ENCODE measurements at regions not wholly inside any gene's neighbourhood (a gene's known extent, or its start where the extent isn't known, plus 50 kb on each side); places are given as distances from the start of the nearest gene placed in this dataset.

DNA sequence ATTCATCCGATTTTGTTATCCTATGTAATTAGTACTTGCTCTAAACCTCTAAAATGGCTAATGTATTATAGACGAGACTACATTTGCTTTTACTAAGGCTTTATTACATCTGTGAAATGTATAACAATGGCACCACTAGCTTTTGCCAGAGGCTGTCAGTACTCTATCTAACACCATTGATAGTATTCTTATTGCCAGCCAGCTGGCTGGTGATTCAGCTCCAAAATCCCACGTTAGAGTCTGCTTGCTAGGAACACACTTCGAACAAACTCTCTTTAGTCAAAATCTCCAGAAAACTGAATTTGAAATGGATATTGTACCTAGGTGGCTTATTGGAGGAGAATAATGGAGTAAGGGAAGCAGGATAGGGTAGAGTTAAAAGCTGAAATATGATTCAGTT lies 839.2 kb downstream of the SLC6A15 start:
- Histone ChIP-seq H4K5ac (ENCODE audit: low read length) (no peak overlapping the region), H3K79me2 (ENCODE audit: control insufficient read depth, insufficient read depth, low read length) (no peaks in the 10 kb centered on the region), H3K56ac (ENCODE audit: low read length) (no peak overlapping the region), H3K23ac (ENCODE audit: low read length) (no peak overlapping the region), H4K8ac (ENCODE audit: low read depth, low read length) (no peak overlapping the region), H3K18ac (ENCODE audit: low read length) (no peak overlapping the region), H3K4me1 (ENCODE audit: control insufficient read depth, low read depth, low read length) (no peaks in the 10 kb centered on the region), H3K4ac (ENCODE audit: low read depth, low read length) (no peak overlapping the region), H3K4me2 (ENCODE audit: low read length) (no peak overlapping the region), H2BK5ac (ENCODE audit: low read length) (no peak overlapping the region), H2BK120ac (ENCODE audit: low read depth, low read length) (no peak overlapping the region), H3K27me3 (ENCODE audit: insufficient read depth, low read length, poor library complexity) (no peaks in the 10 kb centered on the region), H2AK5ac (ENCODE audit: low read length) (no peak overlapping the region), H3K27ac (ENCODE audit: low read depth, low read length) (no peak overlapping the region), H2BK15ac (replicated peaks; ENCODE audit: low read depth) (no peak overlapping the region), H3K4me3 (ENCODE audit: low read length) (no peak overlapping the region), H3K79me1 (ENCODE audit: low read length) (no peaks in the 10 kb centered on the region), H3K36me3 (ENCODE audit: control insufficient read depth, insufficient read depth, low read length) (no peaks in the 10 kb centered on the region), H3K9ac (ENCODE audit: low read length) (no peak overlapping the region)
- no CpG with 5 or more reads among the region's 4 CpGs for WGBS (ENCODE audit: extremely low coverage, insufficient coverage, low lambda C conversion rate)
- no peak for DNase-seq

DNA sequence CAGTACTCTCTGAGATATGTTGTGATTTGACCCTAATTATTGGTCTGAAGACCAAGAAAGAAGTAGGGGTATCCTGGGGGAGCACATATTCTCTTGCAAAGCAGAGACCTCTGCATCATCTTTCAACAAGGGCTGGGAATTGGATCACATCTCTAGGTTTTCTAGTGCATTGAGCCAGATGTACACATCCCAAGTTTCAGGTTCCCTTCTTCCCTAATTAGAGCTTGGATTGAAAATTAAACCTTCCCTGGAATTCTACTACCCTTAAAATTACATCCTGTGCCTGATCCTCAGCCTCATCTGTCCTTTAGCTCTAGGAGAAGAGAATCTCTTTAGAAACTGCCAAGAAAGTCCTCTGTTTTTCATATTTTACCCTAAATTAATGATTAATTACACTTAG lies 839.6 kb downstream of the SLC6A15 start:
- H3K27ac ChIP-seq (ENCODE audit: low read depth, low read length) = no peak overlapping the region
- no peak overlapping the region for H3K4ac ChIP-seq (ENCODE audit: low read depth, low read length)
- H3K9ac ChIP-seq (ENCODE audit: low read length) = no peak overlapping the region
- H3K4me1 ChIP-seq (ENCODE audit: control insufficient read depth, low read depth, low read length) = no peaks in the 10 kb centered on the region
- no peak overlapping the region for H3K56ac ChIP-seq (ENCODE audit: low read length)
- no peak overlapping the region for H2BK15ac ChIP-seq (replicated peaks; ENCODE audit: low read depth)
- no peak overlapping the region for H4K8ac ChIP-seq (ENCODE audit: low read depth, low read length)
- no peak overlapping the region for H4K5ac ChIP-seq (ENCODE audit: low read length)
- no peak overlapping the region for H2AK5ac ChIP-seq (ENCODE audit: low read length)
- no peak overlapping the region for H3K4me2 ChIP-seq (ENCODE audit: low read length)
- H3K4me3 ChIP-seq (ENCODE audit: low read length) = no peak overlapping the region
- H3K79me2 ChIP-seq (ENCODE audit: control insufficient read depth, insufficient read depth, low read length) = no peaks in the 10 kb centered on the region
- no peak overlapping the region for H3K23ac ChIP-seq (ENCODE audit: low read length)
- no peak overlapping the region for H2BK5ac ChIP-seq (ENCODE audit: low read length)
- no peaks in the 10 kb centered on the region for H3K36me3 ChIP-seq (ENCODE audit: control insufficient read depth, insufficient read depth, low read length)
- no peaks in the 10 kb centered on the region for H3K79me1 ChIP-seq (ENCODE audit: low read length)
- no peak overlapping the region for H2BK120ac ChIP-seq (ENCODE audit: low read depth, low read length)
- no peak for DNase-seq
- H3K18ac ChIP-seq (ENCODE audit: low read length) = no peak overlapping the region
- no peaks in the 10 kb centered on the region for H3K27me3 ChIP-seq (ENCODE audit: insufficient read depth, low read length, poor library complexity)

DNA sequence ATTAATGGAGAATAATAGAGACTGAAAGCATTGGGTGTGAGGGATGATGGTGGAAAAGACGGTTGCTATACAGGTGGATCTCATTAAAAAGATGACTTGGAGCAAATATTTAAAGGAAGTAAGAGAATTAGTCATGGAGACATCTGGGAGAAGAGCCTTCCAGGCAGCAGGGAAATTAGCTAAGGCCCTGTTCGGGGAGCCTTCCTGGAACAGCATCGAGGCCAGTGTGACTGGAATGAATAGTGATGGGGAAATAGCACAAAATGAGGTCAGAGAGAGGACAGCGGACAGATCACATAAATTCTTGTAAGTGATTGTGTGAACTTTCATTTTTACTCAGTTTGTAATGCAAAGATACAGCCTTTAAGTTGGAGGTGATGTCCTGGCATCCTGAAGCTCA lies 842.3 kb downstream of the SLC6A15 start:
- no CpG with 5 or more reads among the region's 4 CpGs for WGBS (ENCODE audit: extremely low coverage, insufficient coverage, low lambda C conversion rate)
- Histone ChIP-seq H3K27me3 (ENCODE audit: insufficient read depth, low read length, poor library complexity) (no peaks in the 10 kb centered on the region), H3K4me2 (ENCODE audit: low read length) (no peak overlapping the region), H3K27ac (ENCODE audit: low read depth, low read length) (no peak overlapping the region), H3K79me2 (ENCODE audit: control insufficient read depth, insufficient read depth, low read length) (no peaks in the 10 kb centered on the region), H2BK5ac (ENCODE audit: low read length) (no peak overlapping the region), H2AK5ac (ENCODE audit: low read length) (no peak overlapping the region), H3K18ac (ENCODE audit: low read length) (no peak overlapping the region), H3K23ac (ENCODE audit: low read length) (no peak overlapping the region), H3K56ac (ENCODE audit: low read length) (no peak overlapping the region), H3K4ac (ENCODE audit: low read depth, low read length) (no peak overlapping the region), H4K5ac (ENCODE audit: low read length) (no peak overlapping the region), H3K4me3 (ENCODE audit: low read length) (no peak overlapping the region), H2BK15ac (replicated peaks; ENCODE audit: low read depth) (no peak overlapping the region), H2BK120ac (ENCODE audit: low read depth, low read length) (no peak overlapping the region), H3K4me1 (ENCODE audit: control insufficient read depth, low read depth, low read length) (no peaks in the 10 kb centered on the region), H3K36me3 (ENCODE audit: control insufficient read depth, insufficient read depth, low read length) (no peaks in the 10 kb centered on the region), H4K8ac (ENCODE audit: low read depth, low read length) (no peak overlapping the region), H3K79me1 (ENCODE audit: low read length) (no peaks in the 10 kb centered on the region), H3K9ac (ENCODE audit: low read length) (no peak overlapping the region)
- DNase-seq = no peak

DNA sequence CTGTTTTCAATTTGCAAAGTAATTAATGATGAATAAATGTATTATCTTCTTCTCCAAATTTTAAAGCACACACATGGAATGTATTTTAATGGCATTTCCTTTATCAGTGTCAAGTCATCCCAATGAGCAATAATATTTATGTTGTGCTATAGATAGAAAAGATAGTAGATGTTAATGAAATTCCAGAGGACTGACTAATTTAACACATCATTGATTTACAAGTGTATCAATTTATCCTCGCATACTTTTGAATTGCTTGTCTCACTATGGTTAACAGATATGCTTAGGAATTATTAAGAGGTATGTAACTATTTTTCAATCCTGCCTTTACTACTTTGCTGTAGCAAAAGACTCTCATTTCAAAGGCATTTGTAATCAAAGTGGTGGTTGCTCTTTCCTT lies 842.9 kb downstream of the SLC6A15 start:
- H3K36me3 ChIP-seq (ENCODE audit: control insufficient read depth, insufficient read depth, low read length) = no peaks in the 10 kb centered on the region
- no peak overlapping the region for H2BK15ac ChIP-seq (replicated peaks; ENCODE audit: low read depth)
- H3K79me2 ChIP-seq (ENCODE audit: control insufficient read depth, insufficient read depth, low read length) = no peaks in the 10 kb centered on the region
- no peak overlapping the region for H3K23ac ChIP-seq (ENCODE audit: low read length)
- H3K4ac ChIP-seq (ENCODE audit: low read depth, low read length) = no peak overlapping the region
- H2BK5ac ChIP-seq (ENCODE audit: low read length) = no peak overlapping the region
- no peak overlapping the region for H2BK120ac ChIP-seq (ENCODE audit: low read depth, low read length)
- no CpG with 5 or more reads among the region's 1 CpG for WGBS (ENCODE audit: extremely low coverage, insufficient coverage, low lambda C conversion rate)
- no peak overlapping the region for H3K56ac ChIP-seq (ENCODE audit: low read length)
- H4K5ac ChIP-seq (ENCODE audit: low read length) = no peak overlapping the region
- H4K8ac ChIP-seq (ENCODE audit: low read depth, low read length) = no peak overlapping the region
- no peak for DNase-seq
- no peaks in the 10 kb centered on the region for H3K79me1 ChIP-seq (ENCODE audit: low read length)
- no peaks in the 10 kb centered on the region for H3K27me3 ChIP-seq (ENCODE audit: insufficient read depth, low read length, poor library complexity)
- no peak overlapping the region for H3K4me2 ChIP-seq (ENCODE audit: low read length)
- no peak overlapping the region for H3K27ac ChIP-seq (ENCODE audit: low read depth, low read length)
- H3K4me1 ChIP-seq (ENCODE audit: control insufficient read depth, low read depth, low read length) = no peaks in the 10 kb centered on the region
- H3K18ac ChIP-seq (ENCODE audit: low read length) = no peak overlapping the region
- H2AK5ac ChIP-seq (ENCODE audit: low read length) = no peak overlapping the region
- no peak overlapping the region for H3K4me3 ChIP-seq (ENCODE audit: low read length)
- no peak overlapping the region for H3K9ac ChIP-seq (ENCODE audit: low read length)

DNA sequence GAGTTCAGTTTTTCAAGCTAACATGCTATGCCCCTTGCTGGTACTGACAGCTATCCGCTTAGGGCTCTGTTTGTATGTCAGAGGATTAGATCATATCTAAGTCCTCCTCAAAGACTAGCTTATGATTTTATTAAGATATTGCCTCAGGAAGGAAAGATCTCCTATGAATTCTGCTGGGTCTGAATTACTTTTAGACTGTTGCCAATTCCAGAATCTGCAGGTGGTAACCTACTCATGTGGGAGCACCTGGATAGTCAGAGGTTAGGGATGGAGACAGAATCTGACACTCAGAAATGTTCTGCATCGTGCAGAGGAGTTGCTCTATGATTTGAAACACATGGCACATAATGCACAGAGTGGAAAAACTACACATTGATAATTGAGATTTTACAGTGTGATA lies 843.4 kb downstream of the SLC6A15 start:
- H2AK5ac ChIP-seq (ENCODE audit: low read length) = no peak overlapping the region
- no peaks in the 10 kb centered on the region for H3K79me1 ChIP-seq (ENCODE audit: low read length)
- H3K4me3 ChIP-seq (ENCODE audit: low read length) = no peak overlapping the region
- H3K18ac ChIP-seq (ENCODE audit: low read length) = no peak overlapping the region
- WGBS (ENCODE audit: extremely low coverage, insufficient coverage, low lambda C conversion rate) = no CpG with 5 or more reads among the region's 2 CpGs
- H3K79me2 ChIP-seq (ENCODE audit: control insufficient read depth, insufficient read depth, low read length) = no peaks in the 10 kb centered on the region
- H3K27me3 ChIP-seq (ENCODE audit: insufficient read depth, low read length, poor library complexity) = no peaks in the 10 kb centered on the region
- H3K4me2 ChIP-seq (ENCODE audit: low read length) = no peak overlapping the region
- H3K4me1 ChIP-seq (ENCODE audit: control insufficient read depth, low read depth, low read length) = no peaks in the 10 kb centered on the region
- no peak overlapping the region for H2BK5ac ChIP-seq (ENCODE audit: low read length)
- DNase-seq = no peak
- H2BK15ac ChIP-seq (replicated peaks; ENCODE audit: low read depth) = no peak overlapping the region
- no peak overlapping the region for H3K4ac ChIP-seq (ENCODE audit: low read depth, low read length)
- no peak overlapping the region for H4K8ac ChIP-seq (ENCODE audit: low read depth, low read length)
- no peak overlapping the region for H3K27ac ChIP-seq (ENCODE audit: low read depth, low read length)
- H2BK120ac ChIP-seq (ENCODE audit: low read depth, low read length) = no peak overlapping the region
- no peak overlapping the region for H3K9ac ChIP-seq (ENCODE audit: low read length)
- no peaks in the 10 kb centered on the region for H3K36me3 ChIP-seq (ENCODE audit: control insufficient read depth, insufficient read depth, low read length)
- no peak overlapping the region for H3K56ac ChIP-seq (ENCODE audit: low read length)
- no peak overlapping the region for H3K23ac ChIP-seq (ENCODE audit: low read length)
- no peak overlapping the region for H4K5ac ChIP-seq (ENCODE audit: low read length)

DNA sequence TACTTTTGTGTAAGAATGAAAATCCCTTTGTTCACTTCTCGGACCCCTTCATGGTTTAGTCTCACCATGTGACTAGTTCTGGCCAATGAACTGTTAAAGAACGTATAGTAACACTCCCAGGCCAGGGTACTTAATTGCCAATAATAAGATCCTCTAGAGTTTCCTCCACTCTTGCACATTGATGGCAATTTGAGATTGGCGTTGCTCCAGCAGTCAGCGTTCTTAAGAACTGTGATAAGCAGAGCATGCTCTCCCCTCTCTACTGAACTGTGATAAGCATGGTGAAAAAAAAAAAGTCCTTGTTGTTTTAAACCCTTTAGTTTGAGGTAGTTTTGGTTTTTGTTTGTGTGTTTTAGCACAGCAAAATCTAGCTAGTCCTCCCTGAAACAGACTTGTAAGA lies 854.5 kb downstream of the SLC6A15 start:
- no peaks in the 10 kb centered on the region for H3K36me3 ChIP-seq (ENCODE audit: control insufficient read depth, insufficient read depth, low read length)
- H3K27me3 ChIP-seq (ENCODE audit: insufficient read depth, low read length, poor library complexity) = no peaks in the 10 kb centered on the region
- no peaks in the 10 kb centered on the region for H3K79me1 ChIP-seq (ENCODE audit: low read length)
- H3K4me3 ChIP-seq (ENCODE audit: low read length) = no peak overlapping the region
- no peak overlapping the region for H3K23ac ChIP-seq (ENCODE audit: low read length)
- H3K9ac ChIP-seq (ENCODE audit: low read length) = no peak overlapping the region
- H3K56ac ChIP-seq (ENCODE audit: low read length) = no peak overlapping the region
- H3K79me2 ChIP-seq (ENCODE audit: control insufficient read depth, insufficient read depth, low read length) = no peaks in the 10 kb centered on the region
- no peak overlapping the region for H4K5ac ChIP-seq (ENCODE audit: low read length)
- H3K27ac ChIP-seq (ENCODE audit: low read depth, low read length) = no peak overlapping the region
- H3K4ac ChIP-seq (ENCODE audit: low read depth, low read length) = no peak overlapping the region
- H2AK5ac ChIP-seq (ENCODE audit: low read length) = no peak overlapping the region
- WGBS (ENCODE audit: extremely low coverage, insufficient coverage, low lambda C conversion rate) = no CpG with 5 or more reads among the region's 4 CpGs
- H2BK15ac ChIP-seq (replicated peaks; ENCODE audit: low read depth) = no peak overlapping the region
- H2BK5ac ChIP-seq (ENCODE audit: low read length) = no peak overlapping the region
- H3K4me1 ChIP-seq (ENCODE audit: control insufficient read depth, low read depth, low read length) = no peaks in the 10 kb centered on the region
- H2BK120ac ChIP-seq (ENCODE audit: low read depth, low read length) = no peak overlapping the region
- no peak overlapping the region for H3K18ac ChIP-seq (ENCODE audit: low read length)
- H4K8ac ChIP-seq (ENCODE audit: low read depth, low read length) = no peak overlapping the region
- no peak overlapping the region for H3K4me2 ChIP-seq (ENCODE audit: low read length)
- DNase-seq = peak; percentile 2
